HCT116 (cell line): ENCODE measurements at regions not wholly inside any gene's neighbourhood (a gene's known extent, or its start where the extent isn't known, plus 50 kb on each side); places are given as distances from the start of the nearest gene placed in this dataset.

Experiments
- ATAC-seq: fragments of 200-7000 bp; cut with Tn5 transposase; 2 replicates; pipeline ENCODE4 v1.9.1; 2020; ENCODE audit warnings: mild to moderate bottlenecking, moderate library complexity
- BruUV-seq: library from RNA; stranded (reverse); fragments of 400-500 nt; replicated peaks from 2 replicates; lab custom pipeline; 2021; lab: Mats Ljungman, UMichigan
- CTCF ChIA-PET: fragments of 300-600 bp; sonication (Branson Sonifier 250); formaldehyde crosslinking; loops from one replicate; lab custom pipeline; 2021; ENCODE audit warnings: antibody characterized with exemption; lab: Charles Lee
- POLR2A ChIA-PET: fragments of 300-600, 350-600 bp; sonication (Branson Sonifier 250); formaldehyde crosslinking; loops from one replicate; lab custom pipeline; 2021; ENCODE audit warnings: antibody characterized with exemption; lab: Charles Lee
- RAD21 ChIA-PET, 2 experiments: fragments of 300-600 bp; sonication (Branson Sonifier 250); formaldehyde crosslinking; loops; one replicate each; lab custom pipeline; 2023; ENCODE audit warnings: low total read pairs in 2 of 2; ENCODE audit not compliant: uncharacterized antibody in 2 of 2, unreplicated experiment in 2 of 2, low non-redundant PET in 1 of 2; lab: Charles Lee
- DNase-seq: peaks from one replicate; pipeline ENCODE4 v3.0.0-alpha.2; 2010; ENCODE audit warnings: low read depth, low spot score
- H2AFZ ChIP-seq: fragments of 200-600 bp; shearing (Covaris generic), sonication (generic); 2 replicates; pipeline ENCODE4 v1.6.1; 2017; ENCODE audit warnings: low read depth, mixed run types, mixed read lengths, antibody characterized with exemption, low read length; ENCODE audit not compliant: poor library complexity, severe bottlenecking
- H3K27ac ChIP-seq: 2 replicates; pipeline ENCODE4 v1.5.1; 2012; ENCODE audit warnings: low read depth, low read length
- H3K27me3 ChIP-seq: fragments of 200-600 bp; sonication (generic); 2 replicates; pipeline ENCODE4 v1.6.1; 2016; ENCODE audit warnings: mixed run types, low read length, mixed read lengths; ENCODE audit not compliant: insufficient read depth
- H3K36me3 ChIP-seq, 2 experiments: fragments of 200-500 bp in 1 of 2; fragments of 200-600 bp in 1 of 2; sonication (Bioruptor generic) in 1 of 2; sonication (generic) in 1 of 2; 2 replicates each; pipeline versions ENCODE4 v1.5.1 to v1.6.1; 2014 to 2016; ENCODE audit warnings: low read length in 2 of 2, inconsistent platforms in 1 of 2, mixed read lengths in 1 of 2, mixed run types in 1 of 2; ENCODE audit not compliant: insufficient read depth in 2 of 2, control insufficient read depth in 1 of 2
- H3K4me1 ChIP-seq, 2 experiments: fragments of 200-600 bp in 1 of 2; sonication (generic) in 1 of 2; 2 replicates each; pipeline versions ENCODE4 v1.5.1 to v1.6.1; 2012 to 2017; ENCODE audit warnings: low read length in 2 of 2, inconsistent platforms in 1 of 2, mild to moderate bottlenecking in 1 of 2, mixed read lengths in 1 of 2, mixed run types in 1 of 2, moderate library complexity in 1 of 2; ENCODE audit not compliant: insufficient read depth in 2 of 2, control insufficient read depth in 1 of 2
- H3K4me2 ChIP-seq: fragments of 200-600 bp; sonication (generic); 2 replicates; pipeline ENCODE4 v1.6.1; 2017; ENCODE audit warnings: mixed run types, low read length, mixed read lengths
- H3K4me3 ChIP-seq, 2 experiments: fragments of 200-600 bp in 1 of 2; sonication (generic) in 1 of 2; replicated peaks in 1 of 2; 2 replicates each; pipeline ENCODE4 v1.5.1; 2011 to 2016; ENCODE audit warnings: low read length in 2 of 2, control low read depth in 1 of 2, low read depth in 1 of 2, mild to moderate bottlenecking in 1 of 2, mixed read lengths in 1 of 2, mixed run types in 1 of 2
- H3K79me2 ChIP-seq: fragments of 200-600 bp; sonication (generic); 2 replicates; pipeline ENCODE4 v1.6.1; 2017; ENCODE audit warnings: mild to moderate bottlenecking, mixed run types, low read length, moderate library complexity, mixed read lengths; ENCODE audit not compliant: insufficient read depth
- H3K9ac ChIP-seq: fragments of 200-600 bp; sonication (generic); 2 replicates; pipeline ENCODE4 v1.6.1; 2016; ENCODE audit warnings: low read length, mixed read lengths
- H3K9me2 ChIP-seq: fragments of 200-600 bp; sonication (generic), shearing (Covaris generic); 2 replicates; pipeline ENCODE4 v1.6.1; 2017; ENCODE audit warnings: mixed run types, mild to moderate bottlenecking, moderate library complexity; ENCODE audit not compliant: insufficient read depth
- H3K9me3 ChIP-seq, 2 experiments: fragments of 200-500 bp in 1 of 2; fragments of 200-600 bp in 1 of 2; sonication (Bioruptor generic) in 1 of 2; sonication (generic) in 1 of 2; 2 replicates each; pipeline ENCODE4 v1.6.1; 2014 to 2017; ENCODE audit warnings: low read length in 2 of 2, mixed read lengths in 2 of 2, inconsistent platforms in 1 of 2, low read depth in 1 of 2, mild to moderate bottlenecking in 1 of 2, mixed run types in 1 of 2, moderate library complexity in 1 of 2; ENCODE audit not compliant: control insufficient read depth in 1 of 2, insufficient read depth in 1 of 2
- H4K20me1 ChIP-seq: fragments of 200-600 bp; sonication (generic), shearing (Covaris generic); 2 replicates; pipeline ENCODE4 v1.6.1; 2017; ENCODE audit warnings: mixed run types, mild to moderate bottlenecking, moderate library complexity; ENCODE audit not compliant: insufficient read depth
- EZH2phosphoT487 ChIP-seq: fragments of 200-600 bp; IDR thresholded peaks from 2 replicates; pipeline ENCODE4 v1.6.1; 2018; ENCODE audit warnings: antibody characterized with exemption, borderline replicate concordance
- SP1 ChIP-seq: IDR thresholded peaks from 2 replicates; pipeline ENCODE4 v1.6.1; 2012; ENCODE audit warnings: low read depth
- TCF7L2 ChIP-seq: IDR thresholded peaks from 2 replicates; pipeline ENCODE4 v1.7.0; 2011; ENCODE audit warnings: borderline replicate concordance, inconsistent platforms; ENCODE audit not compliant: insufficient read depth, insufficient read length; ENCODE audit errors: extremely low read depth
- YY1 ChIP-seq: IDR thresholded peaks from 2 replicates; pipeline ENCODE4 v1.6.1; 2011; ENCODE audit warnings: low read length, low read depth, moderate library complexity, mild to moderate bottlenecking; ENCODE audit not compliant: insufficient replicate concordance; ENCODE audit errors: extremely low read depth
- ZBTB33 ChIP-seq: IDR thresholded peaks from 2 replicates; pipeline ENCODE4 v1.6.1; 2011; ENCODE audit warnings: mild to moderate bottlenecking, low read length, moderate library complexity; ENCODE audit not compliant: insufficient replicate concordance; ENCODE audit errors: extremely low read depth
- ZFX ChIP-seq: fragments of 450-650 bp; IDR thresholded peaks from 2 replicates; pipeline ENCODE4 v1.6.1; 2017
- intact Hi-C: fragments of 100-400 bp; cut with micrococcal nuclease; formaldehyde crosslinking; loops from 2 replicates; pipeline ENCODE4 v1.10.0; 2022

GRCh38 chr10:63795094-63795860 lies 274.1 kb downstream of the REEP3 start (continued):
- no peak for TF ChIP-seq TCF7L2
- TF ChIP-seq EZH2phosphoT487 = no peak
- no peak for TF ChIP-seq ZBTB33
- no peak for TF ChIP-seq YY1
- TF ChIP-seq SP1 = no peak

- TF ChIP-seq SP1 (no peak), ZFX (no peak)
- Histone ChIP-seq H2AFZ (no peak overlapping the region), H3K27me3 (no peaks in the 10 kb centered on the region), H3K27ac (no peak overlapping the region), H3K4me1 (no peaks in the 10 kb centered on the region), H3K4me2 (no peak overlapping the region), H3K9me3 (no peaks in the 10 kb centered on the region), H3K9me2 (no peaks in the 10 kb centered on the region), H3K4me3 (no peak overlapping the region), H4K20me1 (no peaks in the 10 kb centered on the region), H3K9ac (no peak overlapping the region), H3K36me3 (no peaks in the 10 kb centered on the region), H3K79me2 (no peaks in the 10 kb centered on the region)
- ChIA-PET POLR2A (no interaction called here), CTCF (interaction anchor here (1.7 kb wide), 1 partner anchor 21 kb away, joined by 3 read pairs; no protein-coding TSS in a partner anchor), RAD21 (no interaction called here)
- DNase-seq = no peak
- BruUV-seq = no TSS peak
- intact Hi-C loops = no loop called here
- no peak for ATAC-seq
Measured at GRCh38 chr10:63798599-63799498, 277.6 kb downstream of the REEP3 start.
